Activated T-helper 2 cell treated with anti-CD3 and anti-CD28 coated beads, Interferon-gamma antibody, Interleukin-2, Interleukin-4, amounts not matched to agents 10 μg/mL and 5 μg/mL and 100 μg/mL, durations not matched to agents 14 hours and 24 hours and 36 hours (primary cell): ENCODE measurements at regions not wholly inside any gene's neighbourhood (a gene's known extent, or its start where the extent isn't known, plus 50 kb on each side); places are given as distances from the start of the nearest gene placed in this dataset.
"Not testable (repeated sequence)": the region's sequence is repeated elsewhere in the genome, so short reads cannot be mapped to it uniquely, and the experiment has no call there.

ENCODE experiments used
- DNase-seq: peaks from one replicate; pipeline ENCODE4 v3.0.0; 2021; ENCODE audit warnings: low spot score
- H3K27ac Mint-ChIP-seq: one replicate; pipeline ENCODE4 v1.8.0; 2021; ENCODE audit warnings: mixed read lengths
- H3K27me3 Mint-ChIP-seq: one replicate; pipeline ENCODE4 v1.8.0; 2021; ENCODE audit warnings: low read depth, mixed read lengths
- H3K36me3 Mint-ChIP-seq: one replicate; pipeline ENCODE4 v1.8.0; 2021; ENCODE audit warnings: low read depth, mixed read lengths
- H3K4me1 Mint-ChIP-seq: one replicate; pipeline ENCODE4 v1.8.0; 2021; ENCODE audit warnings: low read depth, mixed read lengths
- H3K4me3 Mint-ChIP-seq: one replicate; pipeline ENCODE4 v1.8.0; 2021; ENCODE audit warnings: low read depth, mild to moderate bottlenecking, moderate library complexity, mixed read lengths
- H3K9me3 Mint-ChIP-seq: one replicate; pipeline ENCODE4 v1.8.0; 2021; ENCODE audit warnings: mixed read lengths
- intact Hi-C: fragments of 100-400 bp; cut with micrococcal nuclease; formaldehyde crosslinking; loops from one replicate; pipeline ENCODE4 v1.15.1; 2023

DNA sequence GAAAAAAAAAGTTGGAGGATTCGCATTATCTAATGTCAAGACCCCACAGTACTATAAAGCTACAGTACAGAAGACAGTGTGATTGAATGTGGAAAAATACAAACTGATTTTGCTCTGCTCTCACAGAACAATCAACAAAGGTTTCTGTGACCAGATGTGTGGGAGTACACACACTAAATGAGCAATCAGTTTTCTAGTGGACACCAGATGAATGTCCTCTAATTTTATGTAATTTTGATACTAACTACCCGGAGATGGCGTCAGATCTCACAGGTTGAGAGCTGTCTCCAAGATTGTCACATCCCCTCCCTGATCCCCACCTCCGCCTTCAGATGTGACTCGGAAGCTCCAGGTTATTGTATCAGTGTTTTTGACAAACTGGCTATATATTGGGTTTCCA, 81.9 kb upstream of the HUWE1 start:
- intact Hi-C loops: no loop called here
- H3K4me1 Mint-ChIP-seq: peaks cover 7% of the 10 kb centered on the region
- H3K27ac Mint-ChIP-seq: no peak overlapping the region
- H3K36me3 Mint-ChIP-seq: no peaks in the 10 kb centered on the region
- DNase-seq: no peak
- no peak overlapping the region for H3K4me3 Mint-ChIP-seq
- H3K27me3 Mint-ChIP-seq: no peaks in the 10 kb centered on the region
- H3K9me3 Mint-ChIP-seq: peaks cover 5% of the 10 kb centered on the region

DNA sequence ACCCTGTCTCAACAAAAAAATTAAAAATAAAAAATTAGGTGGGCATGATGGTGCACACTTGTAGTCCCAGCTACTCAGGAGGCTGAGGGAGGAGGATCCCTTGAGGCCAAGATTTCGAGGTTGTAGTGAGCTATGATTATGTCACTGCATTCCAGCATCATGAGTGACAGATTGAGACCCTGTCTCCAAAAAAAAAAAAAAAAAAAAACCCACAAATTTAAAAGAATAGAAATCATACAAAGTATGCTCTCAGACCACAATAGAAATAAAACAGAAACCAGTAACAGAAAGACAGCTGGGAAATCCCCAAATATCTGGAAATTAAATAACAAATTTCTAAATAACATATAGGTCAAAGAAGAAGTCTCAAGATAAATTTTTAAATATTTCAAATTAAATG, 81.0 kb upstream of the HUWE1 start:
- DNase-seq: no peak
- Mint-ChIP-seq H3K36me3 (no peaks in the 10 kb centered on the region), H3K27me3 (no peaks in the 10 kb centered on the region), H3K27ac (no peak overlapping the region), H3K4me3 (no peak overlapping the region), H3K9me3 (peaks cover 5% of the 10 kb centered on the region), H3K4me1 (peaks cover 7% of the 10 kb centered on the region)
- intact Hi-C loops: no loop called here

DNA sequence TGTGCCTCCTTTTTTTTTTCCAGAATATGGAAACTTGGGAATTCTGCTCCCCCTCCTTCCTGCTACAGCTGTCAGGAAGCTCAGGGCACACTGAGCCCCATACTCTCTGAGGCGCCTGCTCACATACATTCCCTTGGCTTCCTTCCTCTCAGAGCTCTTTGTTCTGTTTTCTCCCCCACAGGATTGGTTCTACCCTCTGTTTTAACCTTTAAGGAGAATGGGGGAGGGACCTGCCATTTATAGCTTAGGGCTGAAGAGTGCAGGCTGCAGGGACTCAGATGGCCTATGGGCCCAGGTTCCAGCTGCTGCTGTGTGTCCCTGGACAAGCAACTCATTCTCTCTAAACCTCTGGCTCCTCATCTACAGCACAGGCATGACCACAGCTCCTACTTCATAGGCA, 70.7 kb upstream of the HUWE1 start:
- H3K27me3 Mint-ChIP-seq, H3K27ac Mint-ChIP-seq, H3K4me1 Mint-ChIP-seq, H3K36me3 Mint-ChIP-seq, DNase-seq, H3K4me3 Mint-ChIP-seq, H3K9me3 Mint-ChIP-seq, intact Hi-C loops: not testable (repeated sequence)

DNA sequence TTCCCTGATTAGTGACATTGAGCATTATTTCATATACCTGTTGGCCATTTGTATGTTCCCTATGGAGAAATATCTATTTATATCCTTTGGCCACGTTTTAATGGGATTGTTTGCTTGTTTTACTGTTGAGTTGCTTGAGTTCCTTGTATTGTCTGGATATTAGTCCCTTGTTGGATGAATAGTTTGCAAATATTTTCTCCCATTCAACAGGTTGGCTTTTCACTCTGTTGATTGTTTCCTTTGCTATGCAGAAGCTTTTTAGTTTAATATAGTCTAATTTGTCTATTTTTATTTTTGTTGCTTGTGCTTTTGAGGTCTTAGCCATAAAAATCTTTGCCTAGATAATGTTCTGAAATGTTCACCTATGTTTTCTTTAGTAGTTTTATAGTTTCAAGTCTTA, 60.2 kb upstream of the HUWE1 start:
- Mint-ChIP-seq H3K4me1 (peaks cover 6% of the 10 kb centered on the region), H3K27me3 (no peaks in the 10 kb centered on the region), H3K36me3 (peaks cover 19% of the 10 kb centered on the region), H3K27ac (no peak overlapping the region), H3K9me3 (peaks cover 6% of the 10 kb centered on the region), H3K4me3 (no peak overlapping the region)
- no peak for DNase-seq
- intact Hi-C loops: loop anchor here (5.0 kb wide), 1 partner anchor 34 kb away; no protein-coding TSS in a partner anchor

DNA sequence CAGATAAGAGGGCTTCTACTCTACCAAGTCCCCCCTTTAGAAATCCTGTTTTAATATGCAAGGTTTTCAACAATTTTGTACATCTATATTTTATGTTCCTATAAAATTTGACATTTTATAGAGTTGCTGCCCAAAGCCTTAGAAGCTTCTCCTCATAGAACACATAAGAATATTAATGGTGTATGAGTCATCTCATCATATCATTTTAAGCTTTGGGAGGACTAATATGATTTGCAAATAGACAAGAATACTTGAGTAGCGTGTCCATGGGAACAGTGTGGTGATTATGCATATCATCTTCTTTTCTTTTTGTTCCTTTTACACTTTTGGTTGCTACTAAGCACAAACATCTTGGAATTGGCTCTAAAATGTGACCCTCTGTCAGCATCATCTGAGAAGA, 56.7 kb upstream of the HUWE1 start:
- H3K9me3 Mint-ChIP-seq: peaks cover 3% of the 10 kb centered on the region
- intact Hi-C loops: no loop called here
- H3K4me1 Mint-ChIP-seq: peaks cover 17% of the 10 kb centered on the region
- H3K27ac Mint-ChIP-seq: no peak overlapping the region
- no peaks in the 10 kb centered on the region for H3K27me3 Mint-ChIP-seq
- H3K4me3 Mint-ChIP-seq: no peak overlapping the region
- DNase-seq: no peak
- peaks cover 26% of the 10 kb centered on the region for H3K36me3 Mint-ChIP-seq

DNA sequence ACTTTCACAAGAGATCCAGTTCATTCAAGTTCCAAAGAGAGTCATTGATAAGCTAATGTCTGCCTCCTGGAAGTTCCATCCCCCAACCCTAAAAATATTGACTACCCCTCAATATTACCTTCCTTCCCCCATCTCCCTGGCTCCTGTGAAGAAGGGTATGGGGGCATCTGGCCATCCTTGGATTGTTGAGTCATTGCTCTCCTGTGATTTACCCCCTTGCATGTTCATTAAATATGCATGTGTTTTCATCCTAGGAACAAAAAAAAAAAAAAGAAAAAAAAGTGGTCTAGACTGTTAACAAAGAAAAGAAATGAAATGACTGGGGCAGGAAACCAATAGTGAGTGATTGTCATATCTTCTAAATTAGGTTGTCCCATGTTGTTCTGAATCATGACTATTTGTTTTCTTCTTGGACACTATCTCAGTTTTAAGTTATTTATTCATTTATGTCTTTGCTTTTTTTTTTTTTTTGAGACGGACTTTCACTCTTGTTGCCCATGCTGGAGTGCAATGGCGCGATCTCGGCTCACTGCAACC, 51.9 kb upstream of the HUWE1 start:
- Mint-ChIP-seq H3K4me3 (no peak overlapping the region), H3K4me1 (peaks cover 38% of the 10 kb centered on the region), H3K27ac (peak overlapping the region; percentile 57), H3K36me3 (peaks cover 30% of the 10 kb centered on the region), H3K9me3 (peaks cover 10% of the 10 kb centered on the region), H3K27me3 (no peaks in the 10 kb centered on the region)
- intact Hi-C loops: no loop called here
- no peak for DNase-seq
